H1 (cell line): ENCODE measurements at regions not wholly inside any gene's neighbourhood (a gene's known extent, or its start where the extent isn't known, plus 50 kb on each side); places are given as distances from the start of the nearest gene placed in this dataset.

Experiments
- CTCF ChIA-PET: fragments of 300-600 bp; sonication (Branson Sonifier 250); formaldehyde crosslinking; loops from one replicate; lab custom pipeline; 2021; ENCODE audit not compliant: partially characterized antibody; lab: Charles Lee
- POLR2A ChIA-PET: fragments of 300-600 bp; sonication (Branson Sonifier 250); formaldehyde crosslinking; loops from one replicate; lab custom pipeline; 2021; ENCODE audit warnings: inconsistent platforms; ENCODE audit not compliant: partially characterized antibody; lab: Charles Lee
- DNase-seq, 2 experiments: peaks; one replicate each; pipeline versions ENCODE4 v3.0.0 to v3.0.0-alpha.2; 2010 to 2022; ENCODE audit warnings: low spot score in 2 of 2, low read depth in 1 of 2, mixed read lengths in 1 of 2
- FAIRE-seq: peaks from 2 replicates; lab custom pipeline; 2011; peaks lifted over from hg19 to GRCh38; lab: Jason Lieb, UNC
- H2AFZ ChIP-seq: 2 replicates; pipeline ENCODE4 v1.8.1; 2012; ENCODE audit warnings: low read length, inconsistent platforms
- H2AK5ac ChIP-seq: 2 replicates; pipeline ENCODE4 v1.6.1; 2013; ENCODE audit warnings: low read depth, low read length
- H2BK120ac ChIP-seq: replicated peaks from 2 replicates; pipeline ENCODE3; 2013; ENCODE audit warnings: low read depth, low read length, inconsistent platforms
- H2BK12ac ChIP-seq: 2 replicates; pipeline ENCODE4 v1.6.1; 2013; ENCODE audit warnings: low read depth, low read length
- H2BK15ac ChIP-seq: 2 replicates; pipeline ENCODE4 v1.6.1; 2013; ENCODE audit warnings: low read length
- H2BK20ac ChIP-seq: 2 replicates; pipeline ENCODE4 v1.6.1; 2013; ENCODE audit warnings: low read length
- H2BK5ac ChIP-seq: 2 replicates; pipeline ENCODE4 v1.6.1; 2013; ENCODE audit warnings: low read depth, low read length
- H3K14ac ChIP-seq: 2 replicates; pipeline ENCODE4 v1.6.1; 2013; ENCODE audit warnings: inconsistent platforms; ENCODE audit not compliant: insufficient read length
- H3K18ac ChIP-seq: 2 replicates; pipeline ENCODE4 v1.6.1; 2013; ENCODE audit warnings: low read length; ENCODE audit errors: extremely low read depth
- H3K23ac ChIP-seq: 2 replicates; pipeline ENCODE4 v1.6.1; 2013; ENCODE audit warnings: inconsistent platforms; ENCODE audit not compliant: insufficient read length
- H3K23me2 ChIP-seq: 2 replicates; pipeline ENCODE4 v1.6.1; 2013; ENCODE audit warnings: low read depth, low read length
- H3K27ac ChIP-seq: 2 replicates; pipeline ENCODE4 v1.6.1; 2011; ENCODE audit warnings: low read depth, low read length, inconsistent platforms
- H3K27me3 ChIP-seq, 4 experiments: replicated peaks in 1 of 4; 1 replicate in 1 of 4; 2 replicates in 3 of 4; pipeline versions ENCODE4 v1.6.1 to v1.8.1; 2011 to 2013; ENCODE audit warnings: low read length in 3 of 4, mild to moderate bottlenecking in 3 of 4, inconsistent platforms in 2 of 4, mixed read lengths in 2 of 4, moderate library complexity in 1 of 4; ENCODE audit not compliant: control insufficient read depth in 3 of 4, insufficient read depth in 3 of 4; ENCODE audit errors: extremely low read depth in 1 of 4
- H3K36me3 ChIP-seq, 4 experiments: 2 replicates each; pipeline versions ENCODE4 v1.6.1 to v1.8.1; 2011 to 2013; ENCODE audit warnings: mild to moderate bottlenecking in 4 of 4, low read length in 3 of 4, moderate library complexity in 2 of 4, control low read depth in 1 of 4, inconsistent platforms in 1 of 4; ENCODE audit not compliant: insufficient read depth in 4 of 4, control insufficient read depth in 2 of 4
- H3K4ac ChIP-seq: replicated peaks from 2 replicates; pipeline ENCODE3; 2013; ENCODE audit warnings: low read length, low read depth, mixed read lengths, inconsistent platforms; ENCODE audit not compliant: insufficient read length
- H3K4me1 ChIP-seq, 4 experiments: replicated peaks in 1 of 4; 1 replicate in 1 of 4; 2 replicates in 3 of 4; pipeline versions ENCODE4 v1.6.1 to v1.8.1; 2011 to 2013; ENCODE audit warnings: low read length in 3 of 4, inconsistent platforms in 2 of 4, mixed read lengths in 1 of 4; ENCODE audit not compliant: insufficient read depth in 4 of 4, control insufficient read depth in 3 of 4
- H3K4me2 ChIP-seq, 2 experiments: 2 replicates each; pipeline versions ENCODE4 v1.6.1 to v1.8.1; 2011 to 2013; ENCODE audit warnings: low read depth in 2 of 2, low read length in 2 of 2, control low read depth in 1 of 2, inconsistent platforms in 1 of 2, mild to moderate bottlenecking in 1 of 2; ENCODE audit not compliant: insufficient read depth in 1 of 2
- H3K4me3 ChIP-seq, 4 experiments: fragments of 200-600, 300-600 bp in 1 of 4; sonication (generic), shearing (Covaris generic), sonication (Bioruptor Twin) in 1 of 4; 2 replicates each; pipeline versions ENCODE4 v1.5.1 to v1.8.1; 2011 to 2016; ENCODE audit warnings: low read length in 4 of 4, low read depth in 3 of 4, control low read depth in 2 of 4, inconsistent platforms in 2 of 4, mild to moderate bottlenecking in 2 of 4, mixed read lengths in 1 of 4, moderate library complexity in 1 of 4; ENCODE audit not compliant: insufficient read depth in 2 of 4; ENCODE audit errors: extremely low read depth in 1 of 4
- H3K56ac ChIP-seq: replicated peaks from 2 replicates; pipeline ENCODE3; 2013; ENCODE audit warnings: low read depth, mild to moderate bottlenecking, mixed read lengths, low read length, inconsistent platforms; ENCODE audit not compliant: insufficient read length
- H3K79me1 ChIP-seq: 2 replicates; pipeline ENCODE4 v1.6.1; 2013; ENCODE audit warnings: low read depth, low read length, control low read depth
- H3K79me2 ChIP-seq, 2 experiments: 2 replicates each; pipeline versions ENCODE4 v1.6.1 to v1.8.1; 2012 to 2013; ENCODE audit warnings: low read length in 2 of 2, mild to moderate bottlenecking in 2 of 2, inconsistent platforms in 1 of 2; ENCODE audit not compliant: insufficient read depth in 2 of 2, control insufficient read depth in 1 of 2
- H3K9ac ChIP-seq, 4 experiments: replicated peaks in 1 of 4; 1 replicate in 1 of 4; 2 replicates in 3 of 4; pipeline versions ENCODE4 v1.6.1 to v1.8.1; 2011 to 2013; ENCODE audit warnings: low read depth in 3 of 4, low read length in 3 of 4, control low read depth in 2 of 4, mild to moderate bottlenecking in 2 of 4, moderate library complexity in 2 of 4, inconsistent platforms in 1 of 4; ENCODE audit errors: extremely low read depth in 1 of 4
- H3K9me3 ChIP-seq, 2 experiments: 2 replicates each; pipeline versions ENCODE4 v1.6.1 to v1.8.1; 2012 to 2013; ENCODE audit warnings: mild to moderate bottlenecking in 2 of 2, moderate library complexity in 2 of 2, control low read depth in 1 of 2, inconsistent platforms in 1 of 2, low read depth in 1 of 2, low read length in 1 of 2, mixed read lengths in 1 of 2; ENCODE audit not compliant: insufficient read depth in 2 of 2
- H4K20me1 ChIP-seq, 2 experiments: replicated peaks in 1 of 2; 2 replicates each; pipeline versions ENCODE3 to v1.8.1; 2011 to 2013; ENCODE audit warnings: inconsistent platforms in 2 of 2, low read length in 2 of 2, mild to moderate bottlenecking in 1 of 2; ENCODE audit not compliant: insufficient read depth in 2 of 2, control insufficient read depth in 1 of 2
- H4K5ac ChIP-seq: 2 replicates; pipeline ENCODE4 v1.6.1; 2013; ENCODE audit warnings: low read length, low read depth, mixed read lengths, inconsistent platforms; ENCODE audit not compliant: insufficient read length
- H4K8ac ChIP-seq: 2 replicates; pipeline ENCODE4 v1.8.0; 2013; ENCODE audit warnings: mild to moderate bottlenecking, moderate library complexity, low read length, inconsistent platforms; ENCODE audit not compliant: insufficient read depth; ENCODE audit errors: extremely low read depth
- H4K91ac ChIP-seq: replicated peaks from 2 replicates; pipeline ENCODE3; 2013; ENCODE audit warnings: low read length, mixed read lengths, inconsistent platforms; ENCODE audit not compliant: insufficient read length
- CBX8 ChIP-seq: fragments of 300-800, 300-1000 bp; sonication (generic); IDR thresholded peaks from 2 replicates; pipeline ENCODE4 v1.7.1; 2016; ENCODE audit warnings: low read depth, low read length, borderline replicate concordance
- CHD1 ChIP-seq: IDR thresholded peaks from 2 replicates; pipeline ENCODE4 v1.6.1; 2012; ENCODE audit warnings: low read depth, low read length, improper control_type of control experiment
- EP300 ChIP-seq, 2 experiments: IDR thresholded peaks; 1 replicate in 1 of 2; 2 replicates in 1 of 2; pipeline ENCODE4 v1.6.1; 2011 to 2012; ENCODE audit warnings: low read depth in 2 of 2, low read length in 2 of 2, mild to moderate bottlenecking in 2 of 2, borderline replicate concordance in 1 of 2, inconsistent platforms in 1 of 2, moderate library complexity in 1 of 2
- HDAC2 ChIP-seq, 2 experiments: fragments of 300-600 bp in 1 of 2; sonication (generic) in 1 of 2; IDR thresholded peaks; 2 replicates each; pipeline ENCODE4 v1.6.1; 2011 to 2012; ENCODE audit warnings: low read depth in 2 of 2, low read length in 2 of 2, mild to moderate bottlenecking in 2 of 2, moderate library complexity in 2 of 2, borderline replicate concordance in 1 of 2, inconsistent platforms in 1 of 2
- JUN ChIP-seq: IDR thresholded peaks from 2 replicates; pipeline ENCODE4 v1.6.1; 2011; ENCODE audit warnings: low read depth, mild to moderate bottlenecking, improper control_type of control experiment, low read length
- TAF1 ChIP-seq: IDR thresholded peaks from 2 replicates; pipeline ENCODE4 v1.6.1; 2011; ENCODE audit warnings: mild to moderate bottlenecking, low read depth, low read length
- WGBS, 2 experiments: shearing (Covaris generic) in 1 of 2; methylation state at CpG; one replicate each; pipeline versions ENCODE4 v1.1.6 to v1.1.7; 2013 to 2015; ENCODE audit warnings: low lambda C conversion rate in 2 of 2, mixed read lengths in 2 of 2, inconsistent platforms in 1 of 2, low coverage in 1 of 2, missing lambda C conversion rate in 1 of 2; ENCODE audit not compliant: insufficient replicate concordance in 2 of 2, insufficient coverage in 1 of 2, insufficient read length in 1 of 2; ENCODE audit errors: extremely low coverage in 1 of 2, missing lambda C conversion rate in 1 of 2; 5-methylcytosine and 5-hydroxymethylcytosine counted together

- FAIRE-seq (no peak), DNase-seq (no peak)
- no peak for TF ChIP-seq EP300 (IDR thresholded peaks at IDR 0.05; ENCODE audit: borderline replicate concordance in 1 of 2, low read depth in 2 of 2, low read length in 2 of 2)
- no peak for TF ChIP-seq TAF1
- no peak for TF ChIP-seq HDAC2 (IDR thresholded peaks at IDR 0.05; ENCODE audit: borderline replicate concordance in 1 of 2, low read depth in 2 of 2, low read length in 2 of 2)
- TF ChIP-seq JUN = no peak
- no peak for TF ChIP-seq CHD1
- no peak for TF ChIP-seq CBX8
Observed at GRCh38 chr11:15806217-15806616, 550.1 kb downstream of the SOX6 start.

More at GRCh38 chr11:15806217-15806616, 550.1 kb downstream of the SOX6 start:
- H3K56ac ChIP-seq = no peak overlapping the region
- H2AK5ac ChIP-seq = no peak overlapping the region
- no peak overlapping the region for H2BK20ac ChIP-seq
- H4K20me1 ChIP-seq = no peaks in the 10 kb centered on the region
- H2BK120ac ChIP-seq = no peak overlapping the region
- no peak overlapping the region for H3K4ac ChIP-seq
- no peak overlapping the region for H3K9ac ChIP-seq
- H3K4me2 ChIP-seq = no peak overlapping the region
- H4K91ac ChIP-seq = no peak overlapping the region
- H3K9me3 ChIP-seq = no peaks in the 10 kb centered on the region
- H3K23me2 ChIP-seq = no peaks in the 10 kb centered on the region
- H3K4me3 ChIP-seq = no peak overlapping the region
- H3K4me1 ChIP-seq = no peaks in the 10 kb centered on the region
- H3K27me3 ChIP-seq = no peaks in the 10 kb centered on the region
- H2BK5ac ChIP-seq = no peak overlapping the region
- CTCF ChIA-PET = interaction anchor here (0.6 to 3.6 kb wide), 3 partner anchors 12 to 96 kb away, joined by 3 to 18 read pairs (median 6); no protein-coding TSS in a partner anchor
- H3K27ac ChIP-seq = no peak overlapping the region
- WGBS, 2 experiments = 92% methylated on average over 4 of the region's 4 CpGs; no CpG with 5 or more reads in 1 of the 2 experiments
- H3K23ac ChIP-seq = no peak overlapping the region
- H2AFZ ChIP-seq = no peak overlapping the region
- H2BK15ac ChIP-seq = no peak overlapping the region
- no peaks in the 10 kb centered on the region for H3K79me2 ChIP-seq
- H3K36me3 ChIP-seq = no peaks in the 10 kb centered on the region
- no peak overlapping the region for H4K5ac ChIP-seq
- POLR2A ChIA-PET = no interaction called here
- no peak overlapping the region for H3K18ac ChIP-seq
- no peak overlapping the region for H3K14ac ChIP-seq
- no peak overlapping the region for H2BK12ac ChIP-seq
- H4K8ac ChIP-seq = no peak overlapping the region
- H3K79me1 ChIP-seq = no peaks in the 10 kb centered on the region
